Stimulated activated CD4-positive, alpha-beta T cell treated with anti-CD3 and anti-CD28 coated beads, Interleukin-15, amount 100 ng/mL, for 48 hours (primary cell): ENCODE measurements at regions not wholly inside any gene's neighbourhood (a gene's known extent, or its start where the extent isn't known, plus 50 kb on each side); places are given as distances from the start of the nearest gene placed in this dataset.

Source experiments
- DNase-seq, 2 donors: peaks; one replicate each; pipeline ENCODE4 v3.0.0-alpha.2; 2020; ENCODE audit warnings: low read depth in 2 of 2

DNA sequence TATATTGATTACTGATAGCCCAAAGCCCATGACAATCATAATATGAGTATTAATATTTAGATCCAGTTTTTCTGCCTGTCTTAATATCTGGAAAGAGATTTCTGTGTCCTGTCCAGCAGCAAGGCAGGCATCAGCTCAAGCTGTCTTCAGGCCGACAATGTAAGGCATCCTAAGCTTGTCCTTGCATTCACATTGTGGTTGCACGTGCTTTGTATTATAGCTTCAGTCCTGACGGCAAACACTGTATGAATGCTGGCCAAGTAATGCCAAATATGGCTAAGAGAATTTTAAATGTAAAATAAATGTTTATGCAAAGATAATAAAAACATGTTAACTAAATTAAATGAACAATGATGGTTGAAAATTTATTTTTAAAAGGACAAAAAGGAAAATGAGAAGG, 255.7 kb upstream of the RPS6KA3 start:
- DNase-seq, result no peak

GRCh38 chrX:20521222-20521621, 254.5 kb upstream of the RPS6KA3 start:
- no peak for DNase-seq

GRCh38 chrX:20519826-20520225, 253.1 kb upstream of the RPS6KA3 start:
- no peak for DNase-seq

DNA sequence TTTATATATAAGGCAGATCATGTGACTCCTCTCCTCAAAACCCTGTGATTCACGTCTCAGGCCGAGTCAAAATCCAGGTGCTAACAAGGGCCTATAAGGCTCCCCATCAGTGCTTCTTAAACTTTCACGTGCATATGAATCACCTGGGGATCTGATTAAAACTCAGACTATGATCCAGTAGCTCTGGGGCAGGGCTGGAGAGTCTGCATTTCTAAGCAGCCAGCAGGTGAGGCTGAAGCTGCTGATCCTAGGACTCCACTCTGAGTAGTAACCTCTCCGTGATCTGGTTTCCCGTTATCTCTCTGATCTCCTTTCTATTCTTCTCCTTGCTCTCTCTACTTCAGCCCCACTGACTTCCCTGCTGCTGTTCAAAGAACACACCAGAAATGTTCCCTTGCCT, 252.4 kb upstream of the RPS6KA3 start:
- no peak for DNase-seq

DNA sequence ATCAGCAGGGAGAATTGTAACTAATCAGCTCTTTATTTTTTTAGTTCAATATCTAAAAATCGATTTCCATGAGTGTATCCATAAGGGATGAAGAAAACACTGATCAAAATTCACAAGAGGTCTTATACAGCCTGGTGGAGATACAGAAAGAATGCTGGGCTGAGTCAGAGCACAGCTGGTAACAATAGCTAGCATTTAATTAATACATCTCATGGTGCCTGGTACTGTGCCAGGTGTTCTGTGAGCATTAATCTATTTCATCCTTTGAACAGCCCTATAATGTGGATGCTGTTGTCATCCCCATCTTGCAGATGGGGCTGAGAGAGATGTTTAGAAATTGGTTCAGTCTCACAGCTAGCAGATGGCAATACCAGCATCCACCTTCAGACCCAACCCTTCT, 250.9 kb upstream of the RPS6KA3 start:
- no peak for DNase-seq

- no peak for DNase-seq
These were observed 249.2 kb upstream of the RPS6KA3 start for GRCh38 chrX:20515841-20516461.

DNA sequence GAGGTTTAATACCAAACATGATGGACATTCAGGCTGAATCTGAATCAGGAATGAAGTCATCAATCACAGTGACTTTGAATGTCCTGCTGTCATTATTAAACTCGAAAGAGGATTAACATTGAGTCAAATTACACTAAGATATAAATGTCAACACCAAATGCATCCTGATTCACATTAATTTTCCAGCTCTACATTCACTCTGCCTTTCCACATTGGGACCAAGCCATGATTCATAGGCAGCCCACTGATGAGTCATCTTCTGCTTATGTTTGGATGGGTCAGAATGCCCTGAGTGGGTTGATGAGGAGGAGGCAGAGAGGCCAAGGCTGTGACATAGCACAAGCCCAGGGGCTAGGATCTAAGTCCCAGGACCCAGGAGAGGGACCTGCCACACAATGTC, 247.6 kb upstream of the RPS6KA3 start:
- no peak for DNase-seq

DNA sequence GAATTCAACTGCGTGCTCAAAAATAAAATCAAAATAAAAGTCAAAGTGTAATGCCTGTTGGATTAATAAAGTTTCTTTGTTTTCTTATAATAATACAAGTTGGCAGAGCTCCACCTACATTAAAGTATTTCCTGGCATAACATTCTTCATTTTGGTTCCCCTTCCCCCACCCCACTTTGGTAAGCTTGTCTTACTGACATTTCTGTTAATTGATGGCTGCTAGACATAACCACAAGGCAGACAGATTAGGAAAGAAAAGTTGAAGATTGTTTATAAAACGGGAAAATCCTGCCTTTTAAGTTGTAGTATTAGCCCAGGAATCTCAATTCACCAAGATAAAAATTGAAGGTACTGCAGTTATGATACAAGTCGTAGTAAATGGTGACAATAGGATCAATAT, 246.5 kb upstream of the RPS6KA3 start:
- DNase-seq, result no peak

DNA sequence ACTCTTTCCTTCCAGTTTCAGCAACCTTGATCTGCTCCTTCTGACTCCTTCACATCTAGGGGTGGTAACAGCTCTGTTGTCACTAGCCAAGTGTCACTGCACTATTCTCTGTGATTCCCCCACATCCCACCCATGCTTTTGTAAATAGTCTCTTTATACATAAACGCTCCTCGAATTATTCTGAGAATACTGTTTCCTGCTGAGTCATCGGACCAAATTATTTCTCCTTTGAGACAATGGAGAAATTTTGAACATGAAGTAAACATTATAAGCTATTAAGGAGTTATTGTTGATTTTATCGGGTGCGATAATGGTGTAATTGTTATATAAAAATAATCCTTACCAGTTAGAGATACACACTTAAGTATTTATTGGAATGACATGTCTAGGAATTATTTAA, 245.1 kb upstream of the RPS6KA3 start:
- DNase-seq, result no peak

GRCh38 chrX:20507901-20508620, 241.4 kb upstream of the RPS6KA3 start:
- no peak for DNase-seq

DNA sequence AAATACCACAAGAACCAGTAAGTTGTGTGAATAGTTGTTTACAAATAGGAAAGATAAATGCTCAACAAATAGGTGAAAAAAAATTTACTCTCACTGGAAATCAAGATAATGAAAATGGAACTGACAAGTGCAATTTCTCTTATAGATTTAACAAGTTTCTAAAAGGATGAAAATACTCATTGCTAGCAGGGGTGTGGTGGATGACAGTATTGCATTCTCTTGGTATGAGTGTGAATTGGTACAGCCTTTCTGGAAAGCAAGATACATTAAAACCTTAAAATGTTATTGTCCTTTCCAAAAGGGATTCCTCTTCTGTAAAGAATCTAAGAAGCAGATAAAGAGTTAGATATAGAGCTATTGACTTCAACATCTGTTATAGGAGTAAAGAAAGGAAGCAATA, 240.0 kb upstream of the RPS6KA3 start:
- DNase-seq, result no peak

- no peak for DNase-seq
These were observed 234.2 kb upstream of the RPS6KA3 start for GRCh38 chrX:20500949-20501348.

DNA sequence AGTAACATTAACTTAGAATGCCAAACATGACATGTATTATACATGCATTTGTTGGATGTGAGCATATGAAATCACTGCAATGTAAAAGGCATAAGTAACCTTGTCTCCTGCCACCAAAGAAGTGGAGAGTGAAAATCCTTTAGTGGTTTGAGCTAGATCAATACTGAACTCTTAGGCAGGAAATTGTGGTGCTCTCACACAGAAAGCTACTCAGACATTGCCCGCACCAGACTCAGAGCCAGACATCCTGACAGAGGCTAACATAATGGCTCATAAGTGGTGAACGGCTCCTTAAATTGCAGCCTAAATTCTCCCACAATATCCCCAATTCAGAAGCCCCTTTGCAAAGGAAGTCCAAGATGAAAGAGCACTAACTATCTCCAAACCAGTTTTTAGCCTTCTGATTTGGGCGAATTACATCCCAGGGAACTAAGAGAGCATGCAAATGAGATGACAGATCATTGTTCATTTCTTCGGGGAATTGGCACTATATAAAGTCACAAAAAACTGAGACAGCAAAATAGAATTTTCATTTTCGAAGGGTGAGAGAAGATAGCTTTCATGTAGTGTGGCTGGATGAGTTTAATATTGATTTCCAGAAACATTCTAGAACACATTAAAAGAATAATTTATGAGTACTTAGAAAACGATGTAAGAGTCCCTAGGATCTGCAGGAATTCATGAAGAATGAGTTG, 233.6 kb upstream of the RPS6KA3 start:
- no peak for DNase-seq

DNA sequence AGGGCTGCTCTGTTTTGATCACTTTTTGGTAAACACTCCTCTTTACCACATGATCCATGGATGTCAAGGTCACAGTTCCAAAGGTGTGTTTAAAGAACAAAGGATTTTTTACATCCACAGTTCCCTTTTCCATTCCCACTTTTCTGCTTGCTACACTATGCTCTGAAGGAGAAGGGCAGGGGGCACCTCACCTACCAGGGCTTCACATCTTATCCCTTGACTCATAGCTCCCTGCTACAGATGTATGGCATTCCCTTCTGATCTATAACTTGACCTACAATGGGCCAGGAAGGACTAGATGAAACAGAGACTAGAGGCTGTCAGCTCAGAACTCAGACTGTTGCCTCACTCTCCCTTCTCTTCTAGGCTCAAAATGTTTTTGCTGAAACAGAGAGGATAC, 233.1 kb upstream of the RPS6KA3 start:
- no peak for DNase-seq

GRCh38 chrX:20498851-20499635, 232.3 kb upstream of the RPS6KA3 start:
- no peak for DNase-seq

DNA sequence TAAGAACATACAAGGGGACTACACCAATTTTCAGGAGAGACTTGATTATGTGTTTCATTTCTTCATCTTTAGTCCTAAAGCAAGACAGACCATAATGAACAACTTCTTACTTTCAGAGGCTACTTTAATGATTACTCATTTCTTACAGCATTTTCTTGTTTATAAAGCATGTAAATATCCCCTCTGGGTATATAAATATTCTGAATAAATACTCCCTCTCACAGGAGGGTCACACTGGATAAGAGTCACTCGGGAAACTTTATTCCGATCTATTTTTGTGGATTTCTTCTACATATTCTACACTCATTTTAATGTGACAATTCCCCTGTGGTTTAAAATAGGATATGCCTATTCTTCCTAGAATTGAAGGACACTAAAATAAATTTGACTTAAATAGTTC, 228.9 kb upstream of the RPS6KA3 start:
- no peak for DNase-seq

DNA sequence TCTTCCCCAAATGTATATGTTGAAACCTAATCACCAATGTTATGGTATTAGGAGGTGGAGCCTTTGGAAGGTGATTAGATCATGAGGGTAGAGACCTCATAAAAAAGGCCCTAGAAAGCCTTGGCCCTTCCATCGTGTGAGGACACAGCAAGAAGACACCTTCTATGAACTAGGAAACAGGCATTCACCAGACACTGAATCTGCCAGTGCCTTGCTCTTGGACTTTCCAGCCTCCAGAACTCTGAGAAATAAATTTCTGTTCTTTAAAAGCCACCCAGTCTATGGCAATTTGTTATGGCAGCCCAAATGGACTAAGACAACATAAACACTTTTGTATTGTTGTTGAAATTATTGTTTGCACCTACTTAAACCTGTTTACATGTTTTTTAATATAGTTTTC, 221.8 kb upstream of the RPS6KA3 start:
- DNase-seq, result no peak

- DNase-seq, result no peak
These were observed 220.5 kb upstream of the RPS6KA3 start for GRCh38 chrX:20487227-20487626.

DNA sequence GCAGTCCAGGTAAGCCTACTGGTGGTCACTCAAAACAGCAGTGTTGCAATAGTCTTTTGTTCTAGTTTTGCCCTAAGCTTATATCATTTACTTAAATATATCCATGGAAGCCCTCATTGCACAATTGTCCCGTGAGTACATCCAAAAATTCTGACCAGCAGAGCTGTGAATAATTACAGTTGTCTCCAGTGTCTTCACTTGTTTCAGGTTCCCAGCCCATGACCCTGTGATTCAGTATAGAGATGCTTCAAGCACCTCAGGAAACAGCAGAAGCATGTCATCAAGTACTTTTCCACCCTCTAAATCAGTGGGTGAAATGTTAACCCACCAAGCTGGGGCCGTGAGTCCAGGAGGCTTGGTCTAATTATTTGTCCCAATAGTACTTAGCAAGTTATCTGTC, 214.9 kb upstream of the RPS6KA3 start:
- DNase-seq, result no peak

GRCh38 chrX:20479896-20480295, 213.2 kb upstream of the RPS6KA3 start:
- no peak for DNase-seq

- no peak for DNase-seq
These were observed 212.3 kb upstream of the RPS6KA3 start for GRCh38 chrX:20479048-20479447.

GRCh38 chrX:20477836-20478524, 211.3 kb upstream of the RPS6KA3 start:
- DNase-seq, result no peak
